ENCODE measurements at regions not wholly inside any gene's neighbourhood (a gene's known extent, or its start where the extent isn't known, plus 50 kb on each side); places are given as distances from the start of the nearest gene placed in this dataset.

- Histone ChIP-seq H3K27me3 (ENCODE audit: control insufficient read depth in 4 of 4, insufficient read depth in 4 of 4, low read length in 3 of 4) (no peaks in the 10 kb centered on the region), H3K4me3 (ENCODE audit: low read depth in 1 of 3, low read length in 3 of 3) (no peak overlapping the region), H3K9ac (ENCODE audit: low read depth in 1 of 2, low read length in 2 of 2) (no peak overlapping the region), H3K4me1 (ENCODE audit: control insufficient read depth in 4 of 4, insufficient read depth in 4 of 4, low read length in 3 of 4) (no peaks in the 10 kb centered on the region), H3K27ac (ENCODE audit: low read depth in 1 of 2, low read length in 2 of 2) (no peak overlapping the region), H3K9me3 (ENCODE audit: control insufficient read depth in 4 of 4, low read length in 3 of 4) (no peaks in the 10 kb centered on the region), H3K36me3 (ENCODE audit: control insufficient read depth in 4 of 4, insufficient read depth in 3 of 4, low read depth in 1 of 4, low read length in 3 of 4) (no peaks in the 10 kb centered on the region)
- TF ChIP-seq HNF4G (IDR thresholded peaks at IDR 0.05): no peak
- no peak for TF ChIP-seq CTCF (IDR thresholded peaks at IDR 0.05; ENCODE audit: low read depth, low read length, missing input control)
- TF ChIP-seq ZBTB33 (IDR thresholded peaks at IDR 0.05): no peak
- TF ChIP-seq TAF1 (conservative IDR thresholded peaks at IDR 0.05): no peak
- TF ChIP-seq YY1 (IDR thresholded peaks at IDR 0.05): no peak
- no peak for TF ChIP-seq MAX (IDR thresholded peaks at IDR 0.05)
- no peak for TF ChIP-seq REST (IDR thresholded peaks at IDR 0.05)
- 86% methylated on average over 2 of the region's 2 CpGs for WGBS
- no peak for DNase-seq (ENCODE audit: low spot score)
Measured at GRCh38 chr5:82809420-82810143, 267.6 kb downstream of the TMEM167A start.

- no peak for DNase-seq (ENCODE audit: low spot score)
- Histone ChIP-seq H3K4me3 (ENCODE audit: low read depth in 1 of 3, low read length in 3 of 3) (no peak overlapping the region), H3K4me1 (ENCODE audit: control insufficient read depth in 4 of 4, insufficient read depth in 4 of 4, low read length in 3 of 4) (no peaks in the 10 kb centered on the region), H3K9me3 (ENCODE audit: control insufficient read depth in 4 of 4, low read length in 3 of 4) (no peaks in the 10 kb centered on the region), H3K27ac (ENCODE audit: low read depth in 1 of 2, low read length in 2 of 2) (no peak overlapping the region), H3K9ac (ENCODE audit: low read depth in 1 of 2, low read length in 2 of 2) (no peak overlapping the region), H3K27me3 (ENCODE audit: control insufficient read depth in 4 of 4, insufficient read depth in 4 of 4, low read length in 3 of 4) (no peaks in the 10 kb centered on the region), H3K36me3 (ENCODE audit: control insufficient read depth in 4 of 4, insufficient read depth in 3 of 4, low read depth in 1 of 4, low read length in 3 of 4) (no peaks in the 10 kb centered on the region)
- TF ChIP-seq HNF4A (conservative IDR thresholded peaks at IDR 0.05) (no peak), YY1 (IDR thresholded peaks at IDR 0.05) (no peak), EGR1 (IDR thresholded peaks at IDR 0.05; ENCODE audit: low read depth in 2 of 2) (no peak), RAD21 (IDR thresholded peaks at IDR 0.05) (no peak), TAF1 (conservative IDR thresholded peaks at IDR 0.05) (no peak), ATF3 (IDR thresholded peaks at IDR 0.05) (no peak), RXRA (IDR thresholded peaks at IDR 0.05) (no peak), NR2F2 (IDR thresholded peaks at IDR 0.05) (no peak), GABPA (IDR thresholded peaks at IDR 0.05 in 1 of 2, conservative IDR thresholded peaks at IDR 0.05 in 1 of 2) (no peak)
- 41% methylated on average over 3 of the region's 3 CpGs for WGBS
Measured at GRCh38 chr5:82808960-82809359, 268.2 kb downstream of the TMEM167A start.
